ENCODE measurements at regions not wholly inside any gene's neighbourhood (a gene's known extent, or its start where the extent isn't known, plus 50 kb on each side); places are given as distances from the start of the nearest gene placed in this dataset.

DNA sequence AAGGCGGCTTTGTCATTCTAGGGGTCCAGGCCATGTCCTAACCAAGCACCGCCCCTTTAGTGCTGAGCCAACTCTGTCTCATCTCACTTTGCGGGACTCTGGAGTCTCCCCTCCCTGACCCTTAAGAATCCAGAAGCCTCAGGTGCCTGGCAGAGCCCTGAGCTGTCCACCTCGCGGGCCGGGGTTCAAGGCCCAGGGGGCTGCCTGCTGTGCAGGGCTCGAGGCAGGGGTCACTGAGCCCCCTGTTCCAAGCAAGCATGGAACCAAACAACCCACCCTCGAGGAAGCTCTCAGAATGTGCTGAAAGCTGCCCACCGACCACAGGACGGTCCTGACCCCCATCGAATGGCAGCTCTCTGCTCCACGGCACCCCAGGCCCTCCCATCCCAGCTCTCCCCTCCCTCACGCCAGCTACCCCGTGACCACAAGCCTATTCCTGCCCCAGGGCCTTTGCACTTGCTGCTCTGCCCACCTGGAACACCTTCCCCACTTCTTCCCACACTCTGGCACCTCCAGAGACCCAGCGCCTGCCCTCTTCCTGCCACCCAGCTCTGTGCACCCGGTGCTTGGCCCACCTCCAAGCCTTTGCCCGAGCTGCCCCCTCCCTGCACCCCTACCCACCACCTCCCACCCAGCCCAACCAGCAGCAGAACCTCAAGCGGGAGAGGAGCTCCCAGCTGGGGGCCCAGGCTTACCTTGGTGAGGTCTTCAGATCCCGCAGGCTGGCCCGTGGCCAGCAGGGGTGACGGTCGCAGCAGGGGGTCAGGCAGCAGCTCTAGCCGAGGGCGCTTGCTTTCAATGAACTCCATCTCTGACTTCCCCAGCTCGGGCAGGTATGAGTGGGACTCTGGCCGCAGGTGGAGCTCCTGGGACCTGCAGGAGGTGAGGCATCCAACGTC lies 84.3 kb downstream of the NCOR2 start:
- Histone ChIP-seq H3K4me3 (ENCODE audit: low read length) (no peak overlapping the region), H3K36me3 (ENCODE audit: control insufficient read depth, insufficient read depth, low read length) (peaks cover 79% of the 10 kb centered on the region), H3K4me1 (ENCODE audit: control insufficient read depth, insufficient read depth, low read length) (peaks cover 59% of the 10 kb centered on the region), H3K27me3 (ENCODE audit: control insufficient read depth, insufficient read depth, low read length) (no peaks in the 10 kb centered on the region), H3K27ac (ENCODE audit: low read length) (no peak overlapping the region), H3K9me3 (replicated peaks; ENCODE audit: control insufficient read depth, low read depth, low read length) (no peaks in the 10 kb centered on the region)
- 89% methylated on average over 26 of the region's 27 CpGs for WGBS (ENCODE audit: insufficient coverage)
- DNase-seq = no peak

GRCh38 chr12:124482567-124482893 lies 84.9 kb downstream of the NCOR2 start:
- H3K27ac ChIP-seq (ENCODE audit: low read length) = no peak overlapping the region
- H3K36me3 ChIP-seq (ENCODE audit: control insufficient read depth, insufficient read depth, low read length) = peaks cover 85% of the 10 kb centered on the region
- no peaks in the 10 kb centered on the region for H3K27me3 ChIP-seq (ENCODE audit: control insufficient read depth, insufficient read depth, low read length)
- H3K4me3 ChIP-seq (ENCODE audit: low read length) = no peak overlapping the region
- peaks cover 57% of the 10 kb centered on the region for H3K4me1 ChIP-seq (ENCODE audit: control insufficient read depth, insufficient read depth, low read length)
- no peaks in the 10 kb centered on the region for H3K9me3 ChIP-seq (replicated peaks; ENCODE audit: control insufficient read depth, low read depth, low read length)
- 73% methylated on average over 6 of the region's 6 CpGs for WGBS (ENCODE audit: insufficient coverage)
- no peak for DNase-seq

GRCh38 chr12:124481772-124482566 lies 85.4 kb downstream of the NCOR2 start:
- peaks cover 89% of the 10 kb centered on the region for H3K36me3 ChIP-seq (ENCODE audit: control insufficient read depth, insufficient read depth, low read length)
- H3K9me3 ChIP-seq (replicated peaks; ENCODE audit: control insufficient read depth, low read depth, low read length) = no peaks in the 10 kb centered on the region
- H3K27me3 ChIP-seq (ENCODE audit: control insufficient read depth, insufficient read depth, low read length) = no peaks in the 10 kb centered on the region
- no peak overlapping the region for H3K27ac ChIP-seq (ENCODE audit: low read length)
- WGBS (ENCODE audit: insufficient coverage) = 86% methylated on average over 12 of the region's 19 CpGs
- peaks cover 52% of the 10 kb centered on the region for H3K4me1 ChIP-seq (ENCODE audit: control insufficient read depth, insufficient read depth, low read length)
- DNase-seq = no peak
- no peak overlapping the region for H3K4me3 ChIP-seq (ENCODE audit: low read length)

DNA sequence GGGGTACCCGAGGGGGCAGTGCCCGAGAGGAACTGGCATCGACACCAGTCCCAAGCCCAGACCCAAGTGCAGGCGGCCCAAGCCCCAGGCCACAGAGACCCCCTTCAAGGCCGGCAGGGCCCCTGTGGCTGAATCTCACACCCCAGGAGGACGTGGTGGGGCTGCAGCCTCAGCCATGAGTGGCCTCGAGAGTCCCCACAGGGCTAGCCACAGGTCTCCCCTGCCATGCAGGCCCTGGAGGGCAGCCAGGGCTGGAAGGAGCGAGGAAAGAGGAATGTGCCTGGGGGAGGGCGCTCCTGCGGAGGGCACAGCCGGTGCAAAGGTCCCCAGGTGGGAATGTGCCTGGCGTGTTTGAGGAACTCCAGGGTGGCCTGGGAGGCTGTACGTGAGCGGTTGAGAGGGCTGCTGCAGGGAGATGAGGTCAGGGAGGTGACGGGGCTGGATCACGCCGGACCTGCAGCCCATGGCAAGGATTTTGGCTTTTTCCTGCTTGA lies 86.1 kb downstream of the NCOR2 start:
- no peaks in the 10 kb centered on the region for H3K27me3 ChIP-seq (ENCODE audit: control insufficient read depth, insufficient read depth, low read length)
- peaks cover 89% of the 10 kb centered on the region for H3K36me3 ChIP-seq (ENCODE audit: control insufficient read depth, insufficient read depth, low read length)
- H3K27ac ChIP-seq (ENCODE audit: low read length) = no peak overlapping the region
- H3K4me3 ChIP-seq (ENCODE audit: low read length) = no peak overlapping the region
- H3K4me1 ChIP-seq (ENCODE audit: control insufficient read depth, insufficient read depth, low read length) = peaks cover 47% of the 10 kb centered on the region
- WGBS (ENCODE audit: insufficient coverage) = 79% methylated on average over 15 of the region's 17 CpGs
- DNase-seq = no peak
- H3K9me3 ChIP-seq (replicated peaks; ENCODE audit: control insufficient read depth, low read depth, low read length) = no peaks in the 10 kb centered on the region

DNA sequence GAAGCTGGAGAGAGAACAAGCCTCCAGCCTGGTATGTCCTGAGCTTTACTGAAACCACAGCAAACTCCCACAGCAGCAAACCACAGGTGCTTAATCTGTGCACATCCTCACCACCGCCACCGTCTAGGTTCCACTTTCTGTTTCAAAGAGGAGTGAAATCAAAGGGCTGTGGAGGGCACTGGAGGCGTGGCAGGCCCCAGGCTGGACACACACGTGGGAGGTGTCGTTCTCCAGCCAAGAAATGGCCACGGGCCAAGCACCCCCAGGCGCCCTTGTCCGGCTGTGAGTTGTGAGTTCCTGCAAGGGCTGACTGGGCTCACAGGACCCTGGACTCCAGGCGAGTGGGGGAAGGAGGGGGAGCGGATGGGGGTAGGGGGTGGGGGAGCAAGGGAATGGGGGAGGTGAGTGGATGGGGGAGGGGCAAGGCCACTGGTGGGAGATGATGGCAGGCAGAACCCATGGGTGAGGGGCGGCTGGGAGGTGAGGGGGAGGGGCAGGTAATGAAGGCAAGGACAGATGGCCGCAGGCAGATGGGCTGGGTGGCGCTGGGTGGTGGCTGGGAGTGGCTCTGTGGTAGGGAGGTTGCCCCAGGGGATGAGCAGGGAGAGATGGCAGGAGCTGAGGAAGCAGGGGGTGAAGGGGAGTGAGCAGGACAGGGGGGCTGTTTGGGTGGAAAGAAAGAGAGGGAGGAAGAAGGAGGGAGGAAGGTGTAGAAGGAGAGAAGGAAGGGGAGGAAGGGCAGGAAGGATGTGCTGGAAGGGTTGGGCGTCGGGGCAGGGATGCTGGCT lies 86.7 kb downstream of the NCOR2 start:
- H3K36me3 ChIP-seq (ENCODE audit: control insufficient read depth, insufficient read depth, low read length) = peaks cover 89% of the 10 kb centered on the region
- H3K27me3 ChIP-seq (ENCODE audit: control insufficient read depth, insufficient read depth, low read length) = no peaks in the 10 kb centered on the region
- H3K9me3 ChIP-seq (replicated peaks; ENCODE audit: control insufficient read depth, low read depth, low read length) = no peaks in the 10 kb centered on the region
- H3K4me1 ChIP-seq (ENCODE audit: control insufficient read depth, insufficient read depth, low read length) = peaks cover 48% of the 10 kb centered on the region
- no peak overlapping the region for H3K4me3 ChIP-seq (ENCODE audit: low read length)
- 37% methylated on average over 10 of the region's 15 CpGs for WGBS (ENCODE audit: insufficient coverage)
- peak overlapping the region; percentile 15 for H3K27ac ChIP-seq (ENCODE audit: low read length)
- peak; percentile 42 for DNase-seq

DNA sequence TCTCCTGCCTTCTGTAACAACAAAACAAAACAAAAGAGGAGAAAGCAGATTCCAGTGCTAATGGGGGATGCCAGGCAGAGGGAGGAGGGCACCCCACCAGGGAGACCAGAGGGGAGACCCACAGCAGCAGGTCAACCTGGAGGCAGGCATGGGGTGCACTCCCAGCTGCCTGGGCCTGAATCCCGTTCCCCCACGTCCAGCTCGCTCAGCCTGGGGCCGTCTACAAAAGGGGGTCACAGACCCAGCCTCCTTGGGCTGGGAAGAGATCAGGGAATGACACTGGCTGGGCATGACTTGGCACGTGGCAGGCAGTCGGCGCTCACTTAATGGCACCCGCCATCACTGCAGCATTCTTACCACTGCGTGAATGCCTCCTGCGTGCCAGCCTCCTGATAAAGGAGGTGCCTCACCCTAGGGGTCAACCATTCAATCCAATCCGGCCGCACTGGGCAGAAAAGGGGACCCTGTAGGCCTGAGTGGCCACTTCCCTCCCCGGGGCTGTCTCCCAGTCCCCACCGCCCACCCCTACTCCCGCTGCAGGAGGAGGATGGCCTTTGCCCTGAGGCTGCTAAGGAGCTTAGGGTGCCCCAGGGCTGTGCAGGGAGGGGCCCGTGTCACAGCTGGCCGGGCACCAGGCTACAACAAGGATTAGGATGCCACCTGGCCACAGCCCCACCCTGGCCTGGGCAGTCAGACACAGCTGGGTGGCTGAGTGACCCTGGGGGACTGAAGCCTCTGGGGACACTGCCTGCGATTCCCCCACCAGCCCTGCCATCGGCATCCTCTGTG lies 87.5 kb downstream of the NCOR2 start:
- no peak overlapping the region for H3K4me3 ChIP-seq (ENCODE audit: low read length)
- DNase-seq = no peak
- WGBS (ENCODE audit: insufficient coverage) = 67% methylated on average over 14 of the region's 19 CpGs
- H3K4me1 ChIP-seq (ENCODE audit: control insufficient read depth, insufficient read depth, low read length) = peaks cover 56% of the 10 kb centered on the region
- H3K9me3 ChIP-seq (replicated peaks; ENCODE audit: control insufficient read depth, low read depth, low read length) = no peaks in the 10 kb centered on the region
- no peaks in the 10 kb centered on the region for H3K27me3 ChIP-seq (ENCODE audit: control insufficient read depth, insufficient read depth, low read length)
- peaks cover 89% of the 10 kb centered on the region for H3K36me3 ChIP-seq (ENCODE audit: control insufficient read depth, insufficient read depth, low read length)
- H3K27ac ChIP-seq (ENCODE audit: low read length) = peak overlapping the region; percentile 15

DNA sequence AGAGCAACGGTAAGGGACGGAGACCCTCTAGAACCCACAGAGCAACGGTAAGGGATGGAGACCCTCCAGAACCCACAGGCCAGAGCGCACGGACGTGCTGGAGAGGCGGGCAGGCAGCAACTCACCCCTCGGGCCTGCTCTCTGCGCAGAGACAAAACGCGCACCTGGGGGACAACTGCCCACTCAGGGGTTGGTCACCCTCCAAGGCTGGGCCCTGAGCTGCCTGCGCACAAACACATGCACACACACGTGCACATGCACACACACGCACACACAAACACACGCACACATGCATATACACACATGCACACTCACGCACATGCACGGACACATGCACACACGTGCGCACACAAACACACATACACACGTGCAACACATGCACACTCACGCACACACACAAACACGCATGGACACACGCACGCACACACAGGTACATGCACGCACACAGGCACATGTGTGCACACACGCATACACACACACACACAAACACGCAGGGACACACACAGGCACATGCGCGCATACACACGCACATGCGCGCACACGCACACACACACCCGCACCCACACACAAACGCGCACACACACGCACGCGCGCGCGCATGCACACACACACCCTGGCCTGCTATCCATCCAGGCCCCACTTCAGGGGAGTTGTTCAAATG lies 88.3 kb downstream of the NCOR2 start:
- H3K4me3 ChIP-seq (ENCODE audit: low read length) = no peak overlapping the region
- peaks cover 87% of the 10 kb centered on the region for H3K36me3 ChIP-seq (ENCODE audit: control insufficient read depth, insufficient read depth, low read length)
- peaks cover 64% of the 10 kb centered on the region for H3K4me1 ChIP-seq (ENCODE audit: control insufficient read depth, insufficient read depth, low read length)
- no peak for DNase-seq
- H3K27me3 ChIP-seq (ENCODE audit: control insufficient read depth, insufficient read depth, low read length) = no peaks in the 10 kb centered on the region
- WGBS (ENCODE audit: insufficient coverage) = 87% methylated on average over 34 of the region's 42 CpGs
- H3K27ac ChIP-seq (ENCODE audit: low read length) = no peak overlapping the region
- no peaks in the 10 kb centered on the region for H3K9me3 ChIP-seq (replicated peaks; ENCODE audit: control insufficient read depth, low read depth, low read length)

DNA sequence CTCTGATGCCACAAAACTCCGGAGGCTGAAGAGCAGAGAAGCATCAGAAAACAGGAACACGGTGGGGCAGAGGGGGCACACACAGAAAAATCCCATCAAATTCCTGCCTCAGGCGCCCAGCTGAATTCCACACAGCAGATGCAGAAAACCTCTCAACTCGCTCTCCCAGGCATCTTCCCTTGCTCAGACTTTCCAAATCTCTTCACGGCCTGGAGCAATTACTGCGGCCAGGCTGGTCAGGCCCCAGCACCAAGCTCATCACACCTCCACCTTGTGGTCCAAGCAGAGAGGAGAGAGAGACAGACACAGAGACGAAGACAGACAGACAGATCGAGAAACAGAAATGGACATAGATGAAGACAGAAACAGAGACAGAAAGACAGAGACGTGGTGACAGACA lies 89.0 kb downstream of the NCOR2 start:
- Histone ChIP-seq H3K27ac (ENCODE audit: low read length) (no peak overlapping the region), H3K27me3 (ENCODE audit: control insufficient read depth, insufficient read depth, low read length) (no peaks in the 10 kb centered on the region), H3K9me3 (replicated peaks; ENCODE audit: control insufficient read depth, low read depth, low read length) (no peaks in the 10 kb centered on the region), H3K36me3 (ENCODE audit: control insufficient read depth, insufficient read depth, low read length) (peaks cover 87% of the 10 kb centered on the region), H3K4me1 (ENCODE audit: control insufficient read depth, insufficient read depth, low read length) (peaks cover 68% of the 10 kb centered on the region), H3K4me3 (ENCODE audit: low read length) (no peak overlapping the region)
- 63% methylated on average over 5 of the region's 9 CpGs for WGBS (ENCODE audit: insufficient coverage)
- DNase-seq = no peak
